ENCODE measurements at regions not wholly inside any gene's neighbourhood (a gene's known extent, or its start where the extent isn't known, plus 50 kb on each side); places are given as distances from the start of the nearest gene placed in this dataset.

DNA sequence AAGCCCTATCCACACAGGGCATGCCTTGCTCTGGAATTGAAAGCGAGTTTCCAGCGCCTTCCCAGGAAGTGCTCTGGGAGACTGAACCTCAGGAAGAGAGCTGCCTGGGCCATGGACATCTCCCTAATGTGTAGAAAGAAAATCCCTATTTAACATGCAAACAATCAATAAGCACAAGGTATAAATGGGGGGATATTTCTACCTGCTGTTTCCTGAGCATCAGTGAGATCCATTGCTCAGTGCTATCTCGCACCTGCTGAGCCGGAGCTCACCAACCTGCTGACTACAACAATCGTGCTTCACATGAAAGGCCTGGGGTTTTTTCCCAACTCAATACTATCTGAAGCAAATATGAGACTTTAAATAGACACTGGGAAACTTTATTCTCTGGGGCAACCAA, 584.0 kb downstream of the GLRX3 start:
- peaks cover 0 to 4% (median 2%) of the 10 kb centered on the region in 3 donors for H3K27me3 Mint-ChIP-seq (ENCODE audit: low read depth in 3 of 3)

DNA sequence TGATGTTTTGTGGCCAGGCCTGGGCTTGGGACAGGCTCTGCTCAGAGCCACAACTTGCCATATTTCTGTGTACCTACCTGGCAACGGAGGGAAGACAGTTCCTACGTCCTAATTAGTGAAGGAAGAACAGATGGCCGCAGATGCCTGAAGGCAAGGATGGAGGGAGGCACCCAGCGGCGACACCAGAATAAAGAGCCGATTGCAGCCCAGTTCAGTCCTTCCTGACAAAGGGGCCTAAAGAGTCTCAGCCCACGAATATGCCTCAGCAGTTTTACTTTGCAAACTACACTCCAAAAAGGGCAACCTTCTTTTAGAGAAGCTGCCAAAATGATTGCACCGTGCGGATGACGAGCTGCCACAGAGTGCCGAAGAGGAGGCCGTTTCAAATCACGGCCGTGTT, 585.8 kb downstream of the GLRX3 start:
- H3K27ac Mint-ChIP-seq = no peak overlapping the region
- no peak overlapping the region for H3K4me3 Mint-ChIP-seq
- no peaks in the 10 kb centered on the region for H3K9me3 Mint-ChIP-seq
- peaks cover 0 to 4% (median 2%) of the 10 kb centered on the region in 3 donors for H3K27me3 Mint-ChIP-seq (ENCODE audit: low read depth in 3 of 3)
- DNase-seq = no peak
- no peaks in the 10 kb centered on the region for H3K4me1 Mint-ChIP-seq
- H3K36me3 Mint-ChIP-seq = no peaks in the 10 kb centered on the region

More for the DNA sequence above, 584.0 kb downstream of the GLRX3 start:
- H3K36me3 Mint-ChIP-seq = no peaks in the 10 kb centered on the region
- no peaks in the 10 kb centered on the region for H3K4me1 Mint-ChIP-seq
- no peak overlapping the region for H3K27ac Mint-ChIP-seq
- DNase-seq = no peak
- H3K4me3 Mint-ChIP-seq = no peak overlapping the region
- H3K9me3 Mint-ChIP-seq = no peaks in the 10 kb centered on the region

DNA sequence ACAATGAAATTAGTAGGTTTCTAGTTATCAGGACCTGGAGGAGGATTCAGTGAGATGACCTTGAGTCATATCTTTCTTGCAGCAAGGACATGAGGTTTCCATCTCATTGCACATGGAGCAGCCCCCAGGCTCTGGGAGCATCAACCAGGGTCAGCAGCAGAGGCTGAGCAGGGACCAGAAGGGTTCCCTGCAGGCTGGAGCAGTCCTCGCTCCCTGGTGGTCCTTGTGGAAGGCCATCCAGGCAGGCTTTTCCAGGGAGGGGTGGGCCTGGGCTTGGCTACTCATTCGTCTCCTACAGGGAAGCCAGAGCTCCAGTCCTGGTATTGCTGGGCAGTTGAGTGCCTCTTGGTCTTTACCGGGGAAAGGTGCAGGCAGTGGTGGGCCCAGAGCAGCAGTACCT, 587.5 kb downstream of the GLRX3 start:
- Mint-ChIP-seq H3K4me1 (no peaks in the 10 kb centered on the region), H3K36me3 (no peaks in the 10 kb centered on the region), H3K9me3 (no peaks in the 10 kb centered on the region), H3K27me3 (ENCODE audit: low read depth in 3 of 3) (peaks cover 0 to 2% (median 2%) of the 10 kb centered on the region in 3 donors), H3K4me3 (no peak overlapping the region), H3K27ac (no peak overlapping the region)
- no peak for DNase-seq

DNA sequence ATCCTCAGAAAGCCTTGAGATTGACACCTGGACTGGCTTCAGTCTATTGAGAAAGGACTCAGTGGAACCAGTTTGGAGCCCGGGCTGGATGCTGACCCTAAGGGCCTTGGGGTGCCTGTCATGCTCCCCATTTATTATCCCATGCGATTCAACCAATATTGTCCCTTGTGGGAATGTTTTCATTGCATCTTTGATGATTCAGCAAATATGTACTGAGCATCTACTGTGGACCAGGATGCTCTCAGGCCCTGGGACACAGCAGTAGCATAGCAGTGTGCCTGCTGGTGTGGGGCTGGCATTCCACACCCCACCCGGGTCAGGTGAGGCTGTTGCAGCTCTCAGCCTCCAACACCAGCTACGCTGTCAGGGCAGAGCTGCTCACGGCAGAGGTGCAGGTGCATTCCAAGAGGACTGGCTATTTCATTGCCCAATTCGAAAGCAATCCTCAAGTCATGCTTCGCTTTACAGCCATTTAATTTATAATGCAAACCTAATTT, 586.0 kb downstream of the TCERG1L start:
- Mint-ChIP-seq H3K27ac (no peak overlapping the region), H3K36me3 (no peaks in the 10 kb centered on the region), H3K27me3 (ENCODE audit: low read depth in 3 of 3) (peaks cover 2 to 4% (median 2%) of the 10 kb centered on the region in 3 donors), H3K4me1 (no peaks in the 10 kb centered on the region), H3K9me3 (no peaks in the 10 kb centered on the region), H3K4me3 (no peak overlapping the region)
- no peak for DNase-seq

DNA sequence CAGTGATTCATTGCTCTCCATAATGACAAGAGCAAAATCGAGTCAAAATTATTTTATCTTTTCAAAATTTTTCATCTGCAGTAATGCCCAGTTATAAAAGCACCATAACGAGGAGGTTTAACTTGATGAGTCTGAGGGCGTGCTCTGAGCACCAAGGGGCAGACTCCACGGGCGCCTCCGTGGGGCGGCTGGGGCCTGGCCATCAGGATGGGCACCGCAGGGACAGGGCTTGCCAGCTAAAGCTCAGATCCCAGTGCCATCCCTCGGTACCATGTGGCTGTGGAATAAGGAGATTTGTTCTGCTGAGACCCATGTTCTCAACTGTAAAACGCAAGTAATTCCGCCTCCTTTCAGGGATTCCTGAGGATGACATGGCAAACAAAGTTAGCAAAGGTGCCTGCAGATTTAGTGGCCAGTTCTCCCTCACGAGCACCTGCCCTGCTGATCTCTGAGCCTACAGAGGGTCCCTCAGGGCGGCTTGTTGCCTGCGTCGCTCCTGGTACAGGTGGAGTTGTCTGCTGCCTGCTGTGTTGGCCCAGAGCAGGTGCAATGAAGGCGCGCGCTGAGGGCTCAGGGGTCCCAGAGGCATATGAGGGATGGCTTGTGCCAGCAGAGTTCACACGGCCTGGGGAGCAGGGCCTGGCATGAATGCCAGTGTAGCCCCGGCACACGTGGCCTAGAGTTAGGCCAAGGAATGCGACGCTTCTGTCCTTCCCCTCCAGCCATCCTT, 584.4 kb downstream of the TCERG1L start:
- no peak for DNase-seq

DNA sequence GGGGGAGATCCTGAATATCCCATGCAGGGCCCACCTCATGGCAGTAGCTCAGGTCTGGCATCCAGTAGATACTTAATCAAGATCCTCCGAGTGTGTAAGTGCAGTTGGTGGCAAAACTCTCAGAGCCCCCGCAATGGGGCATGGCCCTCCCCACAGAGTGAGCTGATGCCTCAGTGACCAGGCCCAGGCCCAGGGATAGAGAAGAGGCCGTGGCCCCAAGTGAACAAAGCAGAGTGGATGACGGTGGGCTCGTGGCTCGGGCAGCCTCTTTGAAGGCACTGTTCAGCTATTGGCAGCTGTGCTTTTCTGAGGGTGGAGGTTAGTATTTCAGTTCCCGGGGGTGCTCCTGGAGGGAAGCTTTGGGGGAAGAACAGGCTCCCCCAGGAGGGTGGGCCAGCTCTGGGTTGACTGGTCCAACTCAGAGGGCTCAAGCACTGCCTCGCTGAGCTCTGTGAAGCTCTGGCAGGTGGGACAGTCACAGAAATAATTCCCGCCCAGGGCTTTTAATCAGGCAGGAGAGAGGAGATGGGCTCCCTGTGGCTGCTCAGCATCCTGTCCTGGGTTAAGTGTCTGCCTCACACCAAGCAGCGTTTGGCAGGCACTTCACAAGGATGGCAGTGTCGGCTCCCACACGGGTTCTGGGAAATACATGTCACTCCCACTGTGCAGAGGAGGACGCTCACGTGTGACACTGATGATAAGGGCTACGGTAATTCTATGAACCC, 583.6 kb downstream of the TCERG1L start:
- Mint-ChIP-seq H3K27me3 (ENCODE audit: low read depth in 3 of 3) (peaks cover 0 to 4% (median 2%) of the 10 kb centered on the region in 3 donors), H3K4me3 (no peak overlapping the region), H3K4me1 (no peaks in the 10 kb centered on the region), H3K9me3 (no peaks in the 10 kb centered on the region), H3K27ac (no peak overlapping the region), H3K36me3 (no peaks in the 10 kb centered on the region)
- DNase-seq = no peak

More for the DNA sequence above, 584.4 kb downstream of the TCERG1L start:
- peaks cover 0 to 4% (median 2%) of the 10 kb centered on the region in 3 donors for H3K27me3 Mint-ChIP-seq (ENCODE audit: low read depth in 3 of 3)
- H3K9me3 Mint-ChIP-seq = no peaks in the 10 kb centered on the region
- H3K36me3 Mint-ChIP-seq = no peaks in the 10 kb centered on the region
- H3K27ac Mint-ChIP-seq = no peak overlapping the region
- H3K4me1 Mint-ChIP-seq = no peaks in the 10 kb centered on the region
- H3K4me3 Mint-ChIP-seq = no peak overlapping the region

DNA sequence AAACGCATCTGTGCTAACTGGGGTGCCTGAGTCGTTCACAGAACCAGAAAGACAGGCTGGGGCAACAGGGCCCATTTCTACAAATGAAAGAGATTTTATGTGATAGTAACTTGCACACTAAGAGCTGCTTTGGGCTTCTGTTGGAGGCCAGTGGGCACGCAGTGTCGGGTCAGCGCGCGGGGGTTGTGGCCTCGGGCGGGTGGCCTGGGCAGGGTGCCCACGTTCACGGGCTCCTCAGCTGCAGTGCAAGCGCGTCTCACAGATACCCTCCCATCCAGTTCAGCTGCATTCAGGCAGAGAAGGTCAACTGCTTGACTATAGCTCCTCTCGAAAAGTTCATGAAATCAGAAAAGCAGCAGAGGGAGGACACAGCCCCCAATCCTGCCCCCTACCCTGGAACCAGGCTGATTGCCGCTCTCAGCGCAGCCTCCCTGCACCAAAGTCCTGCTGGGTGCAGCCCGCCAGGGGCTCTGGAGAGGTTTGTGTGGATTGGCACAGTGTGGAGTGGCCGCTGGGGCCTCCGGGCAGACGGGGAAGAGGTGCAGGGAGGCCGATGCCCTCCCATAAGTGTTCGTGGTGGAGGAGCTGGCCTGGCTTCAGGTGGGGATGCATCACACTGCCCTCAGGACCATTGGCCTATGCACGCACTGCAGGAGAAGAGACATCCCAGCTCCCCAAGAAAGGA, 582.8 kb downstream of the TCERG1L start:
- Mint-ChIP-seq H3K4me1 (no peaks in the 10 kb centered on the region), H3K4me3 (no peak overlapping the region), H3K36me3 (no peaks in the 10 kb centered on the region)

DNA sequence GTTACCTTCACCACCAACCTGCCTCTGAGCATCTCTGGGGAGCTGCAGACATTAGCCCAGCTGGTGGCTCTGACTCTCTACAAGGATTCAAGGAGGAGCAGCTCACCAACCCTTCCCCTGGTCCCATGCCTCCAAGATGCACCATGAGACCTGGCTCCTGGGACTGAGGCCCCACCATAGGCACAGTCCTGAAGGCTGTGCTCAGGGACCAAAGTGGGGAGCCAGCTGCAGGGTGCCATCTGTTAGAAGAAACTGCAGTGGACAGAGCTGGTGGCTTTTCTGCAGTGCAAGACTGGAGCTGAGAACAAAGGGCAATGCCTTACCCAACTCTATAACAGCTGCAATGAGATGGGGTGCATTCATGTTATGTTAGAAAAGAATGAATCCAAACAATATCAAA, 581.6 kb downstream of the TCERG1L start:
- no peak for DNase-seq
- Mint-ChIP-seq H3K27ac (no peak overlapping the region), H3K27me3 (ENCODE audit: low read depth in 3 of 3) (peaks cover 0 to 4% (median 3%) of the 10 kb centered on the region in 3 donors), H3K36me3 (no peaks in the 10 kb centered on the region), H3K4me1 (no peaks in the 10 kb centered on the region), H3K9me3 (no peaks in the 10 kb centered on the region), H3K4me3 (no peak overlapping the region)

More for the DNA sequence above, 582.8 kb downstream of the TCERG1L start:
- Mint-ChIP-seq H3K27ac (no peak overlapping the region), H3K27me3 (ENCODE audit: low read depth in 3 of 3) (peaks cover 0 to 4% (median 2%) of the 10 kb centered on the region in 3 donors), H3K9me3 (no peaks in the 10 kb centered on the region)
- DNase-seq = no peak

DNA sequence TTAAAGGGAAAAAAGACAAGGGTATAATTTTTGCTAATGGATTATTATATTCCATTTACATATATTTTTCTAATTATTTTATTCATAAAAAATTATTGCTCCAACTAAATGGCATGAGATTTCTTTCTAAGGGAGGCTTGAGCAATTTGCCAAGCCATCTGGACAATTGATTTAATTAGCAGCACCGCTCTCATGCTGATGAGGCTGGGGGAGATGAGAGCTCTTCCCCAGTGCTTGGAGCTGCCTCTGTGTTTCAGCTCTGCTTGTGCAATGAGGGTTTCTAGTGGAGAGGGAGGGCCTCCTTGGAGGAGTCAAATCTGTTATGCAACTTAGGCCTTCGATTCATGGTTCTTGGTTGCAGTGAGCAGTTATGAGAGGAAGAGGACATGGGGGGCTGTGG, 574.3 kb downstream of the TCERG1L start:
- peaks cover 0 to 2% (median 0%) of the 10 kb centered on the region in 6 donors for H3K9me3 Mint-ChIP-seq
- peaks cover 3 to 6% (median 3%) of the 10 kb centered on the region in 3 donors for H3K27me3 Mint-ChIP-seq (ENCODE audit: low read depth in 3 of 3)
- no peak overlapping the region for H3K4me3 Mint-ChIP-seq
- H3K36me3 Mint-ChIP-seq = no peaks in the 10 kb centered on the region
- no peak for DNase-seq
- no peak overlapping the region for H3K27ac Mint-ChIP-seq
- no peaks in the 10 kb centered on the region for H3K4me1 Mint-ChIP-seq

DNA sequence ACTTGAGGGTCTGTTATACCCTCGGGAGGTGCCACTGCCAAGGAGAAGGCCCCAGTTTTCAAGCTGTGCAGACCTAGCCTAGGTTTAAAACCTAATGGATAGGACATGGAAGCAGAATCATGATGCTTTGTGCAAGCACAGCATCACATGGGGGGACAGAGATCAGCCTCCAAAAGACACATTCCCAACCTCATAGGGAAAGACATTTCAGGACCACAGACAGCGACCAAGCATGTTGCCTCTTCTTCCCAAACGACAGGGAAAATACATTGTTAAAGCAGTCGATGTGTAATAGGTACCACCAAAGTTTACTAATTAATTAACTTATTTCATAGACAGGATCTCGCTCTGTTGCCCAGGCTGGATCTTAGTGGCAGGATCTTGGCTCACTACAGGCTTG, 573.9 kb downstream of the TCERG1L start:
- no peaks in the 10 kb centered on the region for H3K36me3 Mint-ChIP-seq
- peaks cover 3 to 6% (median 3%) of the 10 kb centered on the region in 3 donors for H3K27me3 Mint-ChIP-seq (ENCODE audit: low read depth in 3 of 3)
- no peak overlapping the region for H3K4me3 Mint-ChIP-seq
- DNase-seq = no peak
- H3K9me3 Mint-ChIP-seq = peaks cover 0 to 2% (median 0%) of the 10 kb centered on the region in 6 donors
- no peaks in the 10 kb centered on the region for H3K4me1 Mint-ChIP-seq
- H3K27ac Mint-ChIP-seq = no peak overlapping the region

DNA sequence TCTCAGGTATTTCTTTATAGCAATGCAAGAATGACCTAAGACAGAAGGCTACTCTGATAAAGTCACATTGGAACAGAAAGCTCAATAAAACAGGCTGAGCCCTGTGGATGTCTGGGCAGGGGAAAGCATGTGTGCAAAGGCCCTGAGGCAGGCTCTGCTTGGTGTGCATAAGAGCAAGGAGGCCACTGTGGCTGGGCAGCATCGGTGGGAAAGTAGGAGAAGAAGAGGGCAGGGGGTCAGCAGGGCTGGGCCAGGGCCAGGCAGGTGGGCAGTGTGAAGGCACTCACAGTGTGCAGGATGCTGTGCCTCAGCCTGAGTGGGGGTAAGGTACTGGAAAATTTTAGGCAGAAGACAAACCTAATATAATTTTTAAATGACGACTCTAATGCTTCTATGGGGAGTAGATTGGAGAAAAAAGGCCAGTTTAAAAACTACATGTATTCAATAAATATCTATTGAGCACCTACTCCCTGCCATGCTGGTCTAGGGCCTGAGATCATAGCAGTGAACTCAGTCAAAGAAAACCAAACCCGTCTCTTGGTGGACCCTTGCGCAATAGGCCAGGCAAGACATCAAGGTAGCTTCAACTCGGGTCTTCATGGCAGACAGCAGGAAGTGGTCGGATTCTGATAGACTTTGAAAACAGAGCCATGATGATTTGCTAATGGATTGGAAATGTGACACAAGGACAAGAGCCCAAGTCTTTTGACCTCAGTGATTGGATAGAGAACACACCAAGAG, 572.3 kb downstream of the TCERG1L start:
- Mint-ChIP-seq H3K27me3 (ENCODE audit: low read depth in 3 of 3) (peaks cover 0 to 6% (median 3%) of the 10 kb centered on the region in 3 donors), H3K4me1 (no peaks in the 10 kb centered on the region), H3K27ac (no peak overlapping the region)

DNA sequence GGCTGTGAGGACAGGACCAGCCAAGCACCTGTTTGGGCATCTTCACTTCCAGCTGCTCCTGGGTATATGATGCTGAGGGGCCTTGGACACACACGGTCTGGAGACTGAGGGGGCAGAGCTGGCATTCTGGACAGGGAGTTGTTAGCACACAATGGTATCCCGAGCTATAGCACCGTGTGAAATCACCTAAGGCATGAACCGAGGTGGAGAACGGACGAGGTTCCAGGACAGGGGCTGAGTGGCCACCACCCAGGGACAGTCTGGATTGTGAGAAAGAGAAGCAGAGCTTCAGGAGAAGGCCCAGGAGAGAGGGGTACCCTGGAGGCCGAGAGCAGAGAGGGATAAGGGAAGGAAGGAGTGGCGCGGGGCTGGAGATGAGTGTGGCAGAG, 571.8 kb downstream of the TCERG1L start:
- DNase-seq = no peak
- peaks cover 0 to 6% (median 3%) of the 10 kb centered on the region in 3 donors for H3K27me3 Mint-ChIP-seq (ENCODE audit: low read depth in 3 of 3)
- H3K4me1 Mint-ChIP-seq = no peaks in the 10 kb centered on the region
- no peaks in the 10 kb centered on the region for H3K36me3 Mint-ChIP-seq
- H3K27ac Mint-ChIP-seq = no peak overlapping the region
- H3K4me3 Mint-ChIP-seq = no peak overlapping the region
- peaks cover 0 to 2% (median 0%) of the 10 kb centered on the region in 6 donors for H3K9me3 Mint-ChIP-seq

More for the DNA sequence above, 572.3 kb downstream of the TCERG1L start:
- Mint-ChIP-seq H3K9me3 (peaks cover 0 to 2% (median 0%) of the 10 kb centered on the region in 6 donors), H3K4me3 (no peak overlapping the region), H3K36me3 (no peaks in the 10 kb centered on the region)
- no peak for DNase-seq

DNA sequence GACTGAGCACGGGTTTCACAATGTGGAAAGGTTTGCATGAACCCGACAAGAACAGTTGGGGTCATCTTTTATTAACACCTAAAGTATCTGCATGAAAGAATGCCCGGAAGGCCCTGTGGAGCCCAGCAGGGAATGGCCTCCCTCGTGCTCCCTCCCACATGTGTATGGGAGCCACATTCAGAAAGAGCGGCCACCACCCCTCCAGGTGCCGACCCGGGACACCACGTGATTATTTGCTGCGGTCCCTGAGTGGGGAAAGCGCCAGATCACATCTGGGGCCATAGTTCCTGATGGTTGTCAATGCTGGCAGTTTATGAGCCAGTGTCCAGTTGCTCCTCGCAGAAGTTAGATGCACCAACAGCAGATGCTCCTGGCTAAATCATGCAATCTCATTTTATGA, 571.4 kb downstream of the TCERG1L start:
- H3K27me3 Mint-ChIP-seq (ENCODE audit: low read depth in 3 of 3) = peaks cover 0 to 6% (median 3%) of the 10 kb centered on the region in 3 donors
- no peak overlapping the region for H3K4me3 Mint-ChIP-seq
- no peaks in the 10 kb centered on the region for H3K36me3 Mint-ChIP-seq
- no peak overlapping the region for H3K27ac Mint-ChIP-seq
- no peaks in the 10 kb centered on the region for H3K4me1 Mint-ChIP-seq
- H3K9me3 Mint-ChIP-seq = peaks cover 0 to 2% (median 0%) of the 10 kb centered on the region in 6 donors
- DNase-seq = no peak
